Mucosa of rectum (tissue), 2 donors: ENCODE measurements at regions not wholly inside any gene's neighbourhood (a gene's known extent, or its start where the extent isn't known, plus 50 kb on each side); places are given as distances from the start of the nearest gene placed in this dataset.
"Not testable (repeated sequence)": the region's sequence is repeated elsewhere in the genome, so short reads cannot be mapped to it uniquely, and the experiment has no call there.

ENCODE experiments used
- H3K27ac ChIP-seq, 2 donors: one replicate each; pipeline ENCODE4 v1.7.0; 2013; ENCODE audit warnings: inconsistent platforms in 2 of 2, low read depth in 2 of 2, low read length in 2 of 2
- H3K27me3 ChIP-seq, 2 donors: one replicate each; pipeline ENCODE4 v1.7.0; 2013; ENCODE audit warnings: low read length in 2 of 2; ENCODE audit not compliant: control insufficient read depth in 2 of 2, insufficient read depth in 2 of 2
- H3K36me3 ChIP-seq, 2 donors: one replicate each; pipeline ENCODE4 v1.7.0; 2013; ENCODE audit warnings: low read length in 2 of 2; ENCODE audit not compliant: control insufficient read depth in 2 of 2, insufficient read depth in 2 of 2
- H3K4me1 ChIP-seq, 2 donors: one replicate each; pipeline ENCODE4 v1.7.0; 2013; ENCODE audit warnings: low read length in 2 of 2, mild to moderate bottlenecking in 1 of 2; ENCODE audit not compliant: control insufficient read depth in 2 of 2, insufficient read depth in 2 of 2
- H3K4me3 ChIP-seq, 2 donors: one replicate each; pipeline ENCODE4 v1.7.0; 2013; ENCODE audit warnings: low read length in 2 of 2
- H3K9ac ChIP-seq, 2 donors: one replicate each; pipeline ENCODE4 v1.7.0; 2013; ENCODE audit warnings: low read length in 2 of 2, low read depth in 1 of 2, mild to moderate bottlenecking in 1 of 2
- H3K9me3 ChIP-seq, 2 donors: one replicate each; pipeline ENCODE4 v1.7.0; 2013; ENCODE audit warnings: low read length in 2 of 2; ENCODE audit not compliant: control insufficient read depth in 2 of 2
- donor health status: healthy.
- donor health status: Normal muscosa, but diverticular disease.

GRCh38 chr5:102068870-102069269 is 227.2 kb downstream of the SLCO4C1 start:
- Histone ChIP-seq H3K9ac (no peak overlapping the region), H3K36me3 (no peaks in the 10 kb centered on the region), H3K4me1 (no peaks in the 10 kb centered on the region), H3K27ac (no peak overlapping the region), H3K4me3 (no peak overlapping the region), H3K27me3 (no peaks in the 10 kb centered on the region), H3K9me3 (no peaks in the 10 kb centered on the region)

GRCh38 chr5:102049517-102049916 is 246.6 kb downstream of the SLCO4C1 start:
- Histone ChIP-seq H3K4me3 (no peak overlapping the region), H3K4me1 (no peaks in the 10 kb centered on the region), H3K9ac (no peak overlapping the region), H3K27ac (no peak overlapping the region), H3K27me3 (no peaks in the 10 kb centered on the region), H3K9me3 (no peaks in the 10 kb centered on the region), H3K36me3 (no peaks in the 10 kb centered on the region)

DNA sequence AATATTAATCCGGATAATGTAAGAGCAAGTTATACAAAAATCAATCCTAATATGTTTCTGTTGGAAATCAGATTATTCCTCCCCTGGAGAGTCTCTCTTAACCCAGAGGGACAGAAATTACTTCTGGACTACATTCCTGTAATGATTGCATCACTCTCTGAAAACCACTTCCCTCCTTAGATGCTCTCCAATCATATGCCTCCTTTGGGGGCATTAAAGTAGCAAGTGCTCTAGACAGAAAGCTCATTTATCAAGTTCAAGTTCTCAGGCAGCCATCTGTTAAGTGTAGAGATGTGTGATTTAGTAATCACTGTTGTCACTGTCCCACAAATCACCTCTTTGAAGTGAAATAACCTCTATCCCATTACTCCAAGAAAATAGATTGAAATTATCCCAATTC is 247.1 kb downstream of the SLCO4C1 start:
- H3K36me3 ChIP-seq, result no peaks in the 10 kb centered on the region
- no peak overlapping the region for H3K9ac ChIP-seq
- H3K9me3 ChIP-seq, result no peaks in the 10 kb centered on the region
- no peaks in the 10 kb centered on the region for H3K4me1 ChIP-seq
- no peaks in the 10 kb centered on the region for H3K27me3 ChIP-seq
- H3K4me3 ChIP-seq, result no peak overlapping the region
- no peak overlapping the region for H3K27ac ChIP-seq

DNA sequence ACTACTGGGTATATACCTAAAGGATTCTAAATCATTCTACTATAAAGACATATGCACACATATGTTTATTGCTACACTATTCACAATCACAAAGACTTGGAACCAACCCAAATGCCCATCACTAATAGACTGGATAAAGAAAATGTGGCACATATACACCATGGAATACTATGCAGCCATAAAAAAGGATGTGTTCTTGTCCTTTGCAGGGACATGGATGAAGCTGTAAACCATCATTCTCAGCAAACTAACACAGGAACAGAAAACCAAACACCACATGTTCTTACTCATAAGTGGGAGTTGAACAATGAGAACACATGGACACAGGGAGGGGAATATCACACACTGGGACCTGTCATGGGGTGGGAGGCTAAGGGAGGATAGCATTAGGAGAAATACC is 249.0 kb downstream of the SLCO4C1 start:
- H3K4me1 ChIP-seq, result not testable (repeated sequence)

GRCh38 chr5:102040326-102040725 is 255.8 kb downstream of the SLCO4C1 start:
- Histone ChIP-seq H3K9me3 (no peaks in the 10 kb centered on the region), H3K36me3 (no peaks in the 10 kb centered on the region), H3K4me1 (no peaks in the 10 kb centered on the region), H3K27ac (no peak overlapping the region), H3K27me3 (no peaks in the 10 kb centered on the region), H3K9ac (no peak overlapping the region), H3K4me3 (no peak overlapping the region)

More for the DNA sequence above, 249.0 kb downstream of the SLCO4C1 start:
- not testable (repeated sequence) for H3K4me3 ChIP-seq, H3K9me3 ChIP-seq, H3K27me3 ChIP-seq, H3K9ac ChIP-seq, H3K27ac ChIP-seq, H3K36me3 ChIP-seq

GRCh38 chr5:102036927-102037326 is 259.2 kb downstream of the SLCO4C1 start:
- Histone ChIP-seq H3K9ac (no peak overlapping the region), H3K4me3 (no peak overlapping the region), H3K4me1 (no peaks in the 10 kb centered on the region), H3K27me3 (no peaks in the 10 kb centered on the region), H3K27ac (no peak overlapping the region), H3K9me3 (no peaks in the 10 kb centered on the region), H3K36me3 (no peaks in the 10 kb centered on the region)

DNA sequence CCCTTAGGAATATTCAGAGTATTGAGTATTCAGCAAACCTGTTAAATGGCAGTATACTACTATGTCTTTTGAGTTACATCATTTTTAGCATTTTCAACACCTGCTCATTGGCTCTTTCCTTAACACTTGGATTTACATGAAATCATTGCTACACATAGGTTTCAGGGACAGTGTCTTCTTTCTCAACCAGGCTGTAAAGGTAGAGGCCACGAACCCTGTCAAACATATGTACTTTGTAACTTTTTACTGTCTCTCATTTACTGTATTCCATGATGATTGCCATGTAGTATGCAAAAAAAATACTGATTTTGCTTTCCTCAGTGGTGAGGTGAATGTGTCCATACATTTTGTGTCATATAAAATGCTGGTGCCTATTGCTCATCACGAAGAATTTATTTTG is 264.4 kb downstream of the SLCO4C1 start:
- H3K9me3 ChIP-seq, result no peaks in the 10 kb centered on the region
- no peak overlapping the region for H3K9ac ChIP-seq
- no peak overlapping the region for H3K27ac ChIP-seq
- H3K36me3 ChIP-seq, result no peaks in the 10 kb centered on the region
- H3K27me3 ChIP-seq, result no peaks in the 10 kb centered on the region
- H3K4me1 ChIP-seq, result no peaks in the 10 kb centered on the region
- no peak overlapping the region for H3K4me3 ChIP-seq

- no peaks in the 10 kb centered on the region for H3K9me3 ChIP-seq
- H3K4me1 ChIP-seq, result no peaks in the 10 kb centered on the region
- H3K4me3 ChIP-seq, result no peak overlapping the region
- H3K36me3 ChIP-seq, result no peaks in the 10 kb centered on the region
- H3K27ac ChIP-seq, result no peak overlapping the region
- no peak overlapping the region for H3K9ac ChIP-seq
- no peaks in the 10 kb centered on the region for H3K27me3 ChIP-seq
These were observed 277.4 kb downstream of the SLCO4C1 start for GRCh38 chr5:102018690-102019089.

DNA sequence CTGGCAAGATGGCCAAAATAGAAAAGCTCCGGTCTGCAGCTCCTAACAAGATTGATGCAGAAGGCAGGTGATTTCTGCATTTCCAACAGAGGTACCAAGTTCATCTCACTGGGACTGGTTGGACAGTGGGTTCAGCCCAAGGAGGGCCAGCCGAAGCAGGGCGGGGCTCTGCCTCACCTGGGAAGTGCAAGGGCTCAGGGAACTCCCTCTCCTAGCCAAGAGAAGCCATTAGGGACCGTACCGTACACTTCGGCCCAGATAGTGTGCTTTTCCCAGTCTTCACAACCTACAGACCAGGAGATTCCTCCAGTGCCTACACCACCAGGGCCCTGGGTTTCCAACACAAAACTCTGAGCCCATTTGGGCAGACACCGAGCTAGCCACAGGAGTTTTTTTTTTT is 277.8 kb downstream of the SLCO4C1 start:
- Histone ChIP-seq H3K9me3 (no peaks in the 10 kb centered on the region), H3K27ac (no peak overlapping the region), H3K27me3 (no peaks in the 10 kb centered on the region), H3K9ac (no peak overlapping the region), H3K4me1 (no peaks in the 10 kb centered on the region), H3K36me3 (no peaks in the 10 kb centered on the region), H3K4me3 (no peak overlapping the region)

GRCh38 chr5:102014371-102014770 is 281.7 kb downstream of the SLCO4C1 start:
- Histone ChIP-seq H3K4me1 (no peaks in the 10 kb centered on the region), H3K27ac (no peak overlapping the region), H3K9ac (no peak overlapping the region), H3K4me3 (no peak overlapping the region), H3K27me3 (no peaks in the 10 kb centered on the region), H3K36me3 (no peaks in the 10 kb centered on the region), H3K9me3 (no peaks in the 10 kb centered on the region)

DNA sequence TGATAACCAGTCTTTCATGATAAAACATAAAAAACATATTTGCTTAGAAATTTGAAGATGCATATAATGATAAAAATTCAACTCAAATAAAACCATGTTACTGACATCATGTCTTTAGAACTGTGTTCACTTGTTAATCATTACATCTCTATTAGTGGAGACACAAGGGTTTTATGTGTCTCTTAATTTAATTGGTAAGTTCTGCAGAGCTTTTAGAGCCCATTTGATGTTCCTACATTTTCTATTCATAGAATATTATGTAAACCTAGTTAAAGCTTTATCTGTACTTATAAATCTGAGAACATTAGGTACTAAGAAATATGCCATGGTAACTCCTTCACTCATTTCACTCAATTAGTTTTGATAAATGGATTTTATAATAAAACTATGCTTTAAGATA is 285.4 kb downstream of the SLCO4C1 start:
- Histone ChIP-seq H3K4me3 (no peak overlapping the region), H3K9me3 (no peaks in the 10 kb centered on the region), H3K36me3 (no peaks in the 10 kb centered on the region), H3K27ac (no peak overlapping the region), H3K27me3 (no peaks in the 10 kb centered on the region), H3K9ac (no peak overlapping the region), H3K4me1 (no peaks in the 10 kb centered on the region)
